Osteocyte (in vitro differentiated cells): ENCODE measurements at regions not wholly inside any gene's neighbourhood (a gene's known extent, or its start where the extent isn't known, plus 50 kb on each side); places are given as distances from the start of the nearest gene placed in this dataset.

ENCODE experiments used
- DNase-seq: peaks from one replicate; pipeline ENCODE4 v3.0.0; 2021; ENCODE audit warnings: mixed read lengths; ENCODE audit not compliant: unreplicated experiment; ENCODE audit errors: extremely low spot score
- H3K27ac Mint-ChIP-seq: one replicate; pipeline ENCODE4 v1.8.0; 2021; ENCODE audit warnings: mild to moderate bottlenecking, mixed read lengths; ENCODE audit not compliant: unreplicated experiment
- H3K27me3 Mint-ChIP-seq: one replicate; pipeline ENCODE4 v1.8.0; 2021; ENCODE audit warnings: mixed read lengths; ENCODE audit not compliant: unreplicated experiment
- H3K36me3 Mint-ChIP-seq: one replicate; pipeline ENCODE4 v1.8.0; 2021; ENCODE audit warnings: mixed read lengths; ENCODE audit not compliant: unreplicated experiment
- H3K4me1 Mint-ChIP-seq: one replicate; pipeline ENCODE4 v1.8.0; 2021; ENCODE audit warnings: mixed read lengths; ENCODE audit not compliant: unreplicated experiment
- H3K4me3 Mint-ChIP-seq: one replicate; pipeline ENCODE4 v1.8.0; 2021; ENCODE audit warnings: mild to moderate bottlenecking, moderate library complexity, mixed read lengths; ENCODE audit not compliant: unreplicated experiment
- H3K9me3 Mint-ChIP-seq: one replicate; pipeline ENCODE4 v1.8.0; 2021; ENCODE audit warnings: mixed read lengths; ENCODE audit not compliant: unreplicated experiment
- TF ChIP-seq, protein P1 (sequence below): fragments of 200-600 bp; sonication (generic); IDR thresholded peaks from 2 replicates; pipeline ENCODE4 v1.5.0; 2021; ENCODE audit warnings: antibody characterized with exemption, mild to moderate bottlenecking, moderate library complexity

- TF ChIP-seq, protein P1, sequence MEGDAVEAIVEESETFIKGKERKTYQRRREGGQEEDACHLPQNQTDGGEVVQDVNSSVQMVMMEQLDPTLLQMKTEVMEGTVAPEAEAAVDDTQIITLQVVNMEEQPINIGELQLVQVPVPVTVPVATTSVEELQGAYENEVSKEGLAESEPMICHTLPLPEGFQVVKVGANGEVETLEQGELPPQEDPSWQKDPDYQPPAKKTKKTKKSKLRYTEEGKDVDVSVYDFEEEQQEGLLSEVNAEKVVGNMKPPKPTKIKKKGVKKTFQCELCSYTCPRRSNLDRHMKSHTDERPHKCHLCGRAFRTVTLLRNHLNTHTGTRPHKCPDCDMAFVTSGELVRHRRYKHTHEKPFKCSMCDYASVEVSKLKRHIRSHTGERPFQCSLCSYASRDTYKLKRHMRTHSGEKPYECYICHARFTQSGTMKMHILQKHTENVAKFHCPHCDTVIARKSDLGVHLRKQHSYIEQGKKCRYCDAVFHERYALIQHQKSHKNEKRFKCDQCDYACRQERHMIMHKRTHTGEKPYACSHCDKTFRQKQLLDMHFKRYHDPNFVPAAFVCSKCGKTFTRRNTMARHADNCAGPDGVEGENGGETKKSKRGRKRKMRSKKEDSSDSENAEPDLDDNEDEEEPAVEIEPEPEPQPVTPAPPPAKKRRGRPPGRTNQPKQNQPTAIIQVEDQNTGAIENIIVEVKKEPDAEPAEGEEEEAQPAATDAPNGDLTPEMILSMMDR: no peak
- H3K27ac Mint-ChIP-seq: peak overlapping the region; percentile 43
- DNase-seq: no peak
Observed at GRCh38 chr5:39579750-39580149, 155.0 kb upstream of the DAB2 start.

DNA sequence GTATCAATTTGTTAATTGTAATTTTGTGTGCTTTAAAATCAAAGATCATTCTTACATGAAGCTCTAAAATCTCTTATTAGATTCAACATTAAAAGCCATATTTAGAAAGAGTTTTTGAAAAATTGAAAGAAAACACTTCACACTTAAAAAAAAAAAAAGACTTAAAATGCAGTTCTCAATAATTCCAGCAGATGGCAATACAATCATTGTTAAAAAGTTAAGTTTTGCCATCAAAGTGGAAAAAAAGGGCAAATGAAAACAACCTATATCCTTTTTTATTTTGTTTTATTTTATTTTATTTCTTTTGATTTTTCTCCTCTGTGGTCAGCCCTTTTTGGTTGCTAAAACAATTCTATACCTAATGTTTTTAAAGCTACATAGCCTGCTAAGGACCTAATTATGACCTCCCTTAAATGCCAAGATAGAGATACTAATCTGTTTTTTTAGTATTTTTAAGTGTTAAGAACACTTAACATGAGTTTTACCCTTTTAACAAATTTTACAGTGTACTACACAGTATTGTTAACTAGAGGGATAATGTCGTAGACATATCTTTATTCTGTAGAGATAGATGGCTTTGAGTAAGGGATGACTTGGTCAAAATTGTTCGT lies 154.2 kb upstream of the DAB2 start:
- DNase-seq: no peak
- Mint-ChIP-seq H3K36me3 (peaks cover 1% of the 10 kb centered on the region), H3K4me1 (peaks cover 27% of the 10 kb centered on the region), H3K9me3 (no peaks in the 10 kb centered on the region), H3K27ac (peak overlapping the region; percentile 43), H3K4me3 (no peak overlapping the region), H3K27me3 (peaks cover 19% of the 10 kb centered on the region)
- TF ChIP-seq, protein P1: peak; percentile 68

More at GRCh38 chr5:39579750-39580149, 155.0 kb upstream of the DAB2 start:
- H3K27me3 Mint-ChIP-seq: peaks cover 12% of the 10 kb centered on the region
- H3K4me3 Mint-ChIP-seq: no peak overlapping the region
- peaks cover 31% of the 10 kb centered on the region for H3K4me1 Mint-ChIP-seq
- no peaks in the 10 kb centered on the region for H3K9me3 Mint-ChIP-seq
- no peaks in the 10 kb centered on the region for H3K36me3 Mint-ChIP-seq

- TF ChIP-seq, protein P1: no peak
- H3K27ac Mint-ChIP-seq: no peak overlapping the region
- H3K36me3 Mint-ChIP-seq: peaks cover 3% of the 10 kb centered on the region
- no peaks in the 10 kb centered on the region for H3K9me3 Mint-ChIP-seq
- H3K27me3 Mint-ChIP-seq: peaks cover 24% of the 10 kb centered on the region
- peaks cover 27% of the 10 kb centered on the region for H3K4me1 Mint-ChIP-seq
- no peak overlapping the region for H3K4me3 Mint-ChIP-seq
- no peak for DNase-seq
Observed at GRCh38 chr5:39577529-39577928, 152.7 kb upstream of the DAB2 start.

DNA sequence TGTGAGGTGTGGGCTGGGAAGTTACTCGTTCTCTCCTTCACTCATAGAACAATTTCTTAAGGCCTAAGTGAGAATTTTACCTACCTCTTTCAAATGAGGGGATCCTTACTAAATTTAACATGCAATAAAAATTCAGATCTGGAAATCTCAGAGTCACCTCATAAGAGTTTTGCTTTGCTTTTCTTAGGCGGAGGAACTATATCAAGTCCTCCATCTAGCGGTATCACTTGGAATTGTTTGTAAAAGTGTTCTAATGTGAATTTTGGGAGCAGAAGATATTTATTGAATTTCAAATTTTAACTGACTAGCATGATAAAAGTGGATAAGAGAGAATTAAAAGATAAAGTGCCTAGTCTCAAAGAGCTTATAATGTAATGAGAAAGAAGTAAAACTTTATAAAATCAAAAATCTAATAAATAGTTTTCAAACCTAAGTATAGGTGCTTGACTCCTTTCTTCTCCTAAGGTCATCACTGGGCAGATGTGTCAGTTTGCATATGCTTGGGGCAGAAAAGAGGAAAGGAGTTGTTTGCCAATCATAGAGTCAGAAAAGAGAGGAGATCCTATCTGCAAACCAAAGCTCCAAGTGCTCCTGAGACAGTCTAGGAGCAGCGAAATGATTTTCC lies 145.7 kb upstream of the DAB2 start:
- no peak for DNase-seq
- TF ChIP-seq, protein P1: peak; percentile 71
- H3K36me3 Mint-ChIP-seq: peaks cover 3% of the 10 kb centered on the region
- H3K27me3 Mint-ChIP-seq: peaks cover 13% of the 10 kb centered on the region
- peaks cover 2% of the 10 kb centered on the region for H3K4me1 Mint-ChIP-seq
- no peak overlapping the region for H3K27ac Mint-ChIP-seq
- H3K4me3 Mint-ChIP-seq: no peak overlapping the region
- H3K9me3 Mint-ChIP-seq: no peaks in the 10 kb centered on the region

- H3K4me1 Mint-ChIP-seq: peaks cover 2% of the 10 kb centered on the region
- H3K27ac Mint-ChIP-seq: no peak overlapping the region
- H3K36me3 Mint-ChIP-seq: peaks cover 3% of the 10 kb centered on the region
- peaks cover 13% of the 10 kb centered on the region for H3K27me3 Mint-ChIP-seq
- no peak overlapping the region for H3K4me3 Mint-ChIP-seq
- no peak for DNase-seq
- TF ChIP-seq, protein P1: no peak
- no peaks in the 10 kb centered on the region for H3K9me3 Mint-ChIP-seq
Observed at GRCh38 chr5:39569857-39570256, 145.1 kb upstream of the DAB2 start.
